GM23248 (cell line): ENCODE measurements at regions not wholly inside any gene's neighbourhood (a gene's known extent, or its start where the extent isn't known, plus 50 kb on each side); places are given as distances from the start of the nearest gene placed in this dataset.

Experiments used
- DNase-seq: peaks from one replicate; pipeline ENCODE4 v3.0.0-alpha.2; 2015
- H2AFZ ChIP-seq: fragments of 200-600 bp; sonication (generic); 2 replicates; pipeline ENCODE4 v1.6.1; 2016; ENCODE audit warnings: antibody characterized with exemption
- H3F3A ChIP-seq: fragments of 200-600 bp; sonication (generic); 2 replicates; pipeline ENCODE4 v1.6.1; 2016; ENCODE audit warnings: mild to moderate bottlenecking, antibody characterized with exemption, mixed run types; ENCODE audit not compliant: insufficient read depth
- H3K27ac ChIP-seq: fragments of 200-600 bp; sonication (generic); 2 replicates; pipeline ENCODE4 v1.5.1; 2016; ENCODE audit warnings: mild to moderate bottlenecking
- H3K27me3 ChIP-seq: fragments of 200-600 bp; sonication (generic); replicated peaks from 2 replicates; pipeline ENCODE4 v1.6.1; 2016; ENCODE audit warnings: mild to moderate bottlenecking; ENCODE audit not compliant: insufficient read depth
- H3K36me3 ChIP-seq: fragments of 200-600 bp; sonication (generic); 2 replicates; pipeline ENCODE4 v1.6.1; 2016; ENCODE audit warnings: low read depth, mild to moderate bottlenecking
- H3K4me1 ChIP-seq: fragments of 200-600 bp; sonication (generic); 2 replicates; pipeline ENCODE4 v1.6.1; 2016; ENCODE audit warnings: mild to moderate bottlenecking; ENCODE audit not compliant: insufficient read depth
- H3K4me2 ChIP-seq: fragments of 200-600 bp; sonication (generic); one replicate; pipeline ENCODE4 v1.6.1; 2016; ENCODE audit warnings: mild to moderate bottlenecking; ENCODE audit not compliant: unreplicated experiment
- H3K4me3 ChIP-seq: fragments of 200-600 bp; sonication (generic); 2 replicates; pipeline ENCODE4 v1.5.1; 2016; ENCODE audit warnings: mild to moderate bottlenecking
- H3K79me2 ChIP-seq: fragments of 200-600 bp; sonication (generic); 2 replicates; pipeline ENCODE4 v1.6.1; 2016; ENCODE audit warnings: mild to moderate bottlenecking; ENCODE audit not compliant: insufficient read depth
- H3K9ac ChIP-seq: fragments of 200-600 bp; sonication (generic); 2 replicates; pipeline ENCODE4 v1.6.1; 2016; ENCODE audit warnings: mild to moderate bottlenecking
- H3K9me2 ChIP-seq: fragments of 200-600 bp; sonication (generic); 2 replicates; pipeline ENCODE4 v1.6.1; 2016; ENCODE audit warnings: mixed run types, mild to moderate bottlenecking, moderate library complexity; ENCODE audit not compliant: insufficient read depth
- H3K9me3 ChIP-seq: fragments of 200-600 bp; sonication (generic); one replicate; pipeline ENCODE4 v1.6.1; 2017; ENCODE audit warnings: low read depth
- H4K20me1 ChIP-seq: fragments of 200-600 bp; sonication (generic); 2 replicates; pipeline ENCODE4 v1.6.0; 2016; ENCODE audit not compliant: insufficient read depth
- EZH2 ChIP-seq: fragments of 200-600 bp; sonication (generic); IDR thresholded peaks from 2 replicates; pipeline ENCODE4 v1.6.1; 2018; ENCODE audit warnings: antibody characterized with exemption, mild to moderate bottlenecking; ENCODE audit not compliant: insufficient read depth, poor library complexity, severe bottlenecking
- EZH2phosphoT487 ChIP-seq: fragments of 200-600 bp; sonication (generic); IDR thresholded peaks from 2 replicates; pipeline ENCODE4 v1.6.1; 2018; ENCODE audit warnings: antibody characterized with exemption, moderate library complexity, mild to moderate bottlenecking, low read depth; ENCODE audit not compliant: insufficient read depth
- WGBS, 2 experiments: methylation state at CpG; one replicate each; pipeline ENCODE4 v1.1.6; 2015 to 2017; ENCODE audit warnings: low lambda C conversion rate in 2 of 2, low coverage in 1 of 2; ENCODE audit errors: missing lambda C conversion rate in 2 of 2; 5-methylcytosine and 5-hydroxymethylcytosine counted together
- in situ Hi-C: fragments of 300-500 bp; cut with MboI; formaldehyde crosslinking; loops from 2 replicates; pipeline ENCODE4 v1.15.0; 2020

DNA sequence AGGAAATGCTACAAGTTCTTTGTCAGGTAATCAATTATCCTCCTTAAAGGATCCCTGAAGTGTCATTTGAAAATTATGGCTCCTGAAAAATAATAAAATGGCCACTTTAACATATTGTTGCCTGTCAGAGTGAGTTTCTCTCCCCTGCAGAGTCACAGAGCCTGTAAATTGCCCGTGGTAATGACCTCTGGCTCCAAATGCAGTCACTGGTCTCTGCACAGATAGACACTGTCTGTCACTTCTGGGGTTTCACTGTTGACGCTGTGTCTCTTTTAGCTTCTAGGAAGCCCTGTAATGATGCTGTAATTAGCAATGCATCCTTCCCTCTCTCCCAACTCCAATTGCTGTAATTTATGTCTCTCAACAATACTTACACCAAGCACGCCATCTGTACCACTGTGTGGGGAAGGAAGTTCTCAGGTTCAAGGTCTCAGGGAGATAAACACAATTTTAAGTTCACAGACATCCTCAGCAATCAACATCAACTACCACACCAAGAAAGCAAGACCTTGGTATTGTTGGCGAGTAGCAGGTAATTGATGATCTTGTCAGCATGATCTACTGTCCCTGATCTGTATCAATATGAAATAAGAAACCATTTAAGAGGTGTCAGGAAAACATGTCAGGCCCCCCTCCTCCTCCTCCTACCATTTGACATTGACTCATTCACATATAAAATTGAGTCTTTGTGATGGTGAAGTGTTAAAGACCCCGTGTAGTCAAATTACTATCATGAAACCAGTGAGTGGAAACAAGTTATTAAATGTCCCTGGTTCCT lies 91.2 kb upstream of the SULF2 start:
- H3K9ac ChIP-seq, result no peak overlapping the region
- no peaks in the 10 kb centered on the region for H3K9me3 ChIP-seq
- no peak overlapping the region for H3K4me3 ChIP-seq
- 71 to 72% methylated on average over 5 of the region's 5 CpGs for WGBS, 2 experiments
- H3K27me3 ChIP-seq, result peaks cover 6% of the 10 kb centered on the region
- no peaks in the 10 kb centered on the region for H3F3A ChIP-seq
- H2AFZ ChIP-seq, result no peak overlapping the region
- no peaks in the 10 kb centered on the region for H3K79me2 ChIP-seq
- H3K36me3 ChIP-seq, result no peaks in the 10 kb centered on the region
- H3K27ac ChIP-seq, result no peak overlapping the region
- in situ Hi-C loops, result no loop called here
- no peak for DNase-seq
- no peak overlapping the region for H3K4me2 ChIP-seq
- H3K4me1 ChIP-seq, result no peaks in the 10 kb centered on the region
- no peaks in the 10 kb centered on the region for H3K9me2 ChIP-seq
- no peaks in the 10 kb centered on the region for H4K20me1 ChIP-seq
- no peak for TF ChIP-seq EZH2phosphoT487
- no peak for TF ChIP-seq EZH2

DNA sequence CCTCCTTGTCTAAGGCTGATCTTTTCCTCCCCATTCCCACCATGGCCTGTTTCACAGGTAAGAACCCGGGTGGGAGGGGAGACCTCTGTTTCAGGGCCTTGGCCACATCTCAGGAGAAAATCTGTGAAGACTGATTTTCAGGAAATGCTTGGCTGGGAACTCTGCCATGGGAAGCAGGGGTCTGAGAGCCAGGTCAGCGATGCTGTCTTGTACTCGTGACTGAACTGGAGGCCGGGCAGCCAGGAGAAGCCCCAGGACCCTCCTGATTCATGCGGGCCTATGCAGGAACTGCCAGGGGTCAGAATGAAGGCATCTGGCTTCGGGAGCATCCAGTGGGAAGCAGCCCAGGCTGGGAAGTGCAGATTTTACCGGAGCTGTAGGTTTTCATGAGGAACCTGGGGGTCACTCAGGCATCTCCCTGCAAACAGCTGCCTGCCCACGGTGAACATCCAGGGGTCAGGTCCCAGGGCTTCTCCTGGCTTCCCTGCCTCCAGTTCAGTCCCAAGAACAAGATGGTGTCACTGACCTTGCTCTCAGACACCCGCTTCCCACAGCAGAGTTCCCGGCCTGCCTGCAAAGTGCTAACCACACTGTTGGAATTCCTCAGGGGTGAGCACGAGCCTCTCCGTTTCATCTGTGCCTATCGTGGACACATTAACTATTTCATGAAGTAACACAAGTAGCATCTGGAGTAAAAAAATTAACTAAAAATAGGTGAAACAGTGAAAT lies 90.2 kb upstream of the SULF2 start:
- no peak overlapping the region for H3K9ac ChIP-seq
- TF ChIP-seq EZH2, result no peak
- TF ChIP-seq EZH2phosphoT487, result no peak
- H4K20me1 ChIP-seq, result no peaks in the 10 kb centered on the region
- H3K27me3 ChIP-seq, result peaks cover 6% of the 10 kb centered on the region
- H3F3A ChIP-seq, result no peaks in the 10 kb centered on the region
- H3K4me2 ChIP-seq, result no peak overlapping the region
- H3K9me2 ChIP-seq, result no peaks in the 10 kb centered on the region
- no peaks in the 10 kb centered on the region for H3K4me1 ChIP-seq
- no peak overlapping the region for H2AFZ ChIP-seq
- H3K9me3 ChIP-seq, result no peaks in the 10 kb centered on the region
- in situ Hi-C loops, result no loop called here
- no peaks in the 10 kb centered on the region for H3K36me3 ChIP-seq
- H3K27ac ChIP-seq, result no peak overlapping the region
- 44 to 55% methylated on average over 10 to 13 of the region's 13 CpGs for WGBS, 2 experiments
- no peak overlapping the region for H3K4me3 ChIP-seq
- no peak for DNase-seq
- no peaks in the 10 kb centered on the region for H3K79me2 ChIP-seq

DNA sequence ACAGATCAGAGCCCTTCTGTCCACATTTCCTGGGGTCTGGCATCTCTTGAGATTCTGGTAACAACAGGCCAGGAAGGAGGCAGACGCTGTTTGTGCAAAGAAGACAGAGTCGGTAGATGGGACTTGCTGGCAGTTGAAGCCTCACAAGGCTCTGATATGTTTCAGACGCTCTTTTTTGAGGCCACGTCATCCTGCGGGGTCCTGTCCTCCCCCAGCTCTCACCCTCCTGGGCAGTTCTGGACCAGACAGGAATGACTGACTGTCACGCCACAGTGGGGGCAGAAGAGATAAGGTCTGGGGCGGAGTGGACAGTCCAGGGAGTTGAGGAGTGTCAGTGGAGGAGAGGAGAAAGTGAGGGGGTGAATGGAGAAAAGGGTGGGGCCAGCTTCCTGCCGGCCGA lies 87.1 kb upstream of the SULF2 start:
- Histone ChIP-seq H3K36me3 (no peaks in the 10 kb centered on the region), H3K9me3 (no peaks in the 10 kb centered on the region), H4K20me1 (no peaks in the 10 kb centered on the region), H3K4me2 (no peak overlapping the region), H3K4me1 (no peaks in the 10 kb centered on the region), H3K27ac (no peak overlapping the region), H3K79me2 (no peaks in the 10 kb centered on the region), H3K9me2 (no peaks in the 10 kb centered on the region), H3F3A (no peaks in the 10 kb centered on the region), H2AFZ (no peak overlapping the region), H3K9ac (no peak overlapping the region), H3K4me3 (no peak overlapping the region), H3K27me3 (peaks cover 11% of the 10 kb centered on the region)
- in situ Hi-C loops, result no loop called here
- WGBS, 2 experiments, result 52 to 58% methylated on average over 9 of the region's 9 CpGs
- TF ChIP-seq EZH2phosphoT487, result no peak
- DNase-seq, result no peak

DNA sequence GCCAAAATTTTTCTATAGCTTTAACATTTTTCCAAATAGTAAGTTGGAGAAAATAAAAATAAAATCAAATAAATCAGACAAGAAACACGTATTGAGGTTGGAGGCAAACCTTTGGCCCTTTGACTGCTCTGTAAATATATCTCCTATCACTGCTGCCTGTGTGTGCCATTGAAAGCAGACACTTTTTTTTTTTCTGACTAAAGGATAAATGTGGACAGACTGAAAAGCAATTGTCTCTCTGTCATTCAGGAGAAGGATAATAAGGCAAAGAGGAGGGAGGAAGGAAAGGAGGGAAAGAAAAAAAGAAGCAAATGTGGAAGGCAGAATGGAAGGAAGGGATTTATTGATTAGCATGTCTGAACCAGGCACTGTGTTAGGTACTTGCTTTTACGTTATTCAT lies 85.2 kb upstream of the SULF2 start:
- WGBS, 2 experiments, result 25 to 38% methylated on average over 2 of the region's 2 CpGs
- H3K4me3 ChIP-seq, result no peak overlapping the region
- H3K9me3 ChIP-seq, result no peaks in the 10 kb centered on the region
- no peaks in the 10 kb centered on the region for H3K4me1 ChIP-seq
- in situ Hi-C loops, result no loop called here
- H3K9ac ChIP-seq, result no peak overlapping the region
- no peak overlapping the region for H3K27ac ChIP-seq
- H3K27me3 ChIP-seq, result peaks cover 5% of the 10 kb centered on the region; the same call in 1 of the 2 replicates
- TF ChIP-seq EZH2 (no peak), EZH2phosphoT487 (no peak)
- H3K4me2 ChIP-seq, result no peak overlapping the region
- DNase-seq, result no peak
- H3F3A ChIP-seq, result no peaks in the 10 kb centered on the region
- H3K79me2 ChIP-seq, result no peaks in the 10 kb centered on the region
- H4K20me1 ChIP-seq, result no peaks in the 10 kb centered on the region
- H2AFZ ChIP-seq, result no peak overlapping the region
- H3K36me3 ChIP-seq, result no peaks in the 10 kb centered on the region
- no peaks in the 10 kb centered on the region for H3K9me2 ChIP-seq
